HuH-7 (cell line): ENCODE measurements at regions not wholly inside any gene's neighbourhood (a gene's known extent, or its start where the extent isn't known, plus 50 kb on each side); places are given as distances from the start of the nearest gene placed in this dataset.

Experiments
- DNase-seq: peaks from one replicate; pipeline ENCODE4 v3.0.0; 2011; ENCODE audit warnings: low spot score

DNA sequence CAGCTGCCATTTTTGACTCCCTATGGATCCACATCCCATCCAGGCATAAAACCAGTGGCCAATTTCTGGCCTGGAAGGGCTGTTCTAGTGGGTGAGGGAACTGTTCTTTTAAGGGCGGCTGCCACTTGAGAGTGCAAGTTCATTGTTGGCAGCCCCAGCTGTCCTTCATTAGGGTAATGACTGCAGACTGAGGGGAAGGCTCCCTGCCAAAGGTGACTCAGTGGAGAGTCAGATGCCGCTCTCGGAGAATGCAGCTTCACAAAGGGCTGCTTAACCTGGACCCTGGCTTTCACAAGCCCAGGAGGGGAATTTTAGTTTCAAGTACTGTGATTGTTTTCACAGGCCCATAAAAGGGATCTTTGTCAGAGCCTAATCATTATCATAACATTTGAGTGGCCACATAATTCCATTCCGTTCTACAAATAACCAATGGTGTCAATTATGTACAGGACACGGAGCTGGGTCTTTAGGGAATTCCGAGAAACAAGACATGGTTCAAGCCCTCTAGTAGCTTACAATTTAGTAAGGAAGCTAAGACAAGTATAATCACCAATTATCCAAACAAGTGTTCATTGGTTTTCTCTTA lies 235.7 kb downstream of the CDCA7 start:
- no peak for DNase-seq

DNA sequence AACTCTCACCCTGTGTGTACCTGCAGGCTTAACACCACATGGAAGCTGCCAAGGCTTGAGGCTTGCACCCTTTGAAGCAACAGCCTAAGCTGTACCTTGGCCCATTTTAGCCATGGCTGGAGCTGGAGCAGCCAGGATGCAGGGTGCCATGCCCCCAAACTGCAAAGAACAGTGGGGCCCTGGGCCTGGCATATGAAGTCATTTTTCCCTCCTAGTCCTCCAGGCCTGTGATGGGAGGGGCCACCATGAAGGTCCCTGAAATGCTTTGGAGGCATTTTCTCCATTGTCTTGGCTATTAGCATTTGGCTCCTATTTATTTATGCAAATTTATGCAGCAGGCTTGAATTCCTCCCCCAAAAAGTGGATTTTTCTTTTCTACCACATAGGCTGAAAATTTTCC lies 238.4 kb downstream of the CDCA7 start:
- no peak for DNase-seq

DNA sequence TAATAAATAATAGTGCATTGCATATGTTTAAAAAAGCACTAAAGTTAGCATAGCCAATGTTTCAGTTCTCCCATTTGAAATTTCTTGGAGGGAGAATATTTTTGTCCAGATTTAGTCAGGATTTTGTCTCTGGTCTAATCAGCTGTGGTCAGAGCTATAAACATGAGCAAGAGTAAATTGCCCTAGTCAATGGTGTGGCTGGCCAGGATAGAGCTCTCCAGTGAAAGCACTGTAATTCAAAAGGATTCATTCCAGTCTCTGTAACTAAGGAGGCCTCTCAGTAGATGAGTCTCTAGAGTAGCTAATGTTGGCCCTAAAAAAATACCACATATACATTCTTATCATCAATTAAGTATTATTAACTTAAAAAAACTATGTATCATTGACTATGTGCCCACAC lies 241.6 kb downstream of the CDCA7 start:
- no peak for DNase-seq

DNA sequence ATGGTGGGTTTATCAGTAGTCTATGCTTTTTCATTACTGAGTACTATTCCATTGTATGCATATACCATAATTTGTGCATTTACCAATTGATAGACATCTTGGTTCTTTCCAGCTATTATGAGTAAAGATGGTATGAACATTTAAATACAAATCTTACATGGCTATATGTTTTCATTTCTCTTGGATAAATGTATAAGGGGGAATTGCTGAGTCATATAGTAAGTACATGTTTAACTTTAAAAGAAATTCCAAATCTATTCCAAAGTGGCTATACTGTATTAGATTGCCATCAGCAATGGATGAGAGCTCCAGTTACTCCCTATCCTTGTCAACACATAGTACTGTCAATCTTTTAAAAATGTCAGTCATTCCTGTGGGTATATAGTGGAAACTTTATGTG lies 243.9 kb downstream of the CDCA7 start:
- no peak for DNase-seq

DNA sequence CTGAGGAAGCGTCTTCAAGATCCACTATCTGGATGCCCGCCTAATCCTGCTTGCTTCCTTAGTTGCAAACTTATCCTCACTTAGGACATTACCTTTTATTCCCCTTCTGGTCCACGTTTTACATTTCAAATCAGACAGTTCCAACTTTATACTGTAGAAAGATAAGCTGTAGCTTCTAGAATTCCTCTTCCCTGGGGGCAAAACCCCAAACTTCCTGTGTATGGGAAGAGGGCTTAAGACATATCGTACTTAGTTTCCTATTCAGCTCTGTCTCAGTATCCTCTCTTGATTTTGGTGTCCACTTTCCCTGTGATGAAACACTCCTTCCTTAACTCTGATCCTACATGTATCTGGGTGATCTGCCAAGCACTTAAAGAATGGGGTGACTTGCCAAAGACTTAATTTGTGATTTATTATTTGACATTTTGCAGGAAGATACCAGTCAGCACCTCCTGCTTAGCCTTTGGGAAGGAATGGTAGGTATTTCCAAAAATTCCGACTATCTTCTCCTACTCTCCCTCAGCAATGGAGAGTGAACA lies 245.2 kb downstream of the CDCA7 start:
- no peak for DNase-seq

DNA sequence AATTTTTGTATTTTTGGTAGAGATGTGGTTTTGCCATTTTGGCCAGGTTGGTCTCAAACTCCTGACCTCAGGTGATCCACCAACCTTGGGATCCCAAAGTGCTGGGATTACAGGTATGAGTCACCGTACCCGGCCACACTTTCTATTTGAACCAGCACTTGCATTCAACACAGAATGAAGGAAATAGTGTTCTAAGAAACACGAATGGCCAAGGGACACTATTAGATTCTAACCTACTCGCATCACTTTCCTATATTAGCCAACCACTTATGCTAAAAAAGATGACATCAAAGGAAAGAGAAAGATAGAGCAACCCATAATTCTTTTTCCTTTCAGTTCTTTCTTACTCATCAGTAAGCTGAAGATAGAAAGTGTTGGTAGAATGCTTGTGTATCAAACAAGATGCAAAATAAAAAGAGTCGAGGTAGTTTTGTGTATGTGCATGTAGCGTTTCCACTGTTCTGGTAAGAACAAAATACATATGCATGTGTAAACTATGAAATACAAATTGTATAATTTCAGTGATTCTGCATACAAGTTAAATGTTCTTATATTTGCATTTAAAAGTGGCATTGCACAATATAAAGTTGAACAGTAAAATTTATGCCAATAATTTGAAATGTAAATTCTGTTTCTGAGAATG lies 247.6 kb downstream of the CDCA7 start:
- DNase-seq: no peak

DNA sequence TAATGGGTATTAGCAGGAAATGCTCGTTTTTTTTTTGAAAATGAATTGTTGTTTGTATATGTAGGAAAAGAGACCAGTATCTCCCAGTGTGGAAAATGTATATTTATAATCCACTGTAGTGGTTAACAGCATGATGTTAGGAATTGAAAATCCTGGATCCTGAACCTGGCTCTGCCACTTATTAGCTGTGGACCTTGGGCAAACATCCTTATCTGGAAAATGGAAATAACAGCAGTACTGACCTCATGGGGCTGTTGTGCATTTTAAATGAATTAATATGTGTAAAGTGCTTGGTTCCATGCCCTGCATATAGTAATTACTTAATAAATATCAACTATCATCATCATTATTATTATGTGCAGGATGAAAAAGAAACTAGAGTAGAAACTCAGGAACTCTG lies 251.3 kb downstream of the CDCA7 start:
- DNase-seq: no peak

DNA sequence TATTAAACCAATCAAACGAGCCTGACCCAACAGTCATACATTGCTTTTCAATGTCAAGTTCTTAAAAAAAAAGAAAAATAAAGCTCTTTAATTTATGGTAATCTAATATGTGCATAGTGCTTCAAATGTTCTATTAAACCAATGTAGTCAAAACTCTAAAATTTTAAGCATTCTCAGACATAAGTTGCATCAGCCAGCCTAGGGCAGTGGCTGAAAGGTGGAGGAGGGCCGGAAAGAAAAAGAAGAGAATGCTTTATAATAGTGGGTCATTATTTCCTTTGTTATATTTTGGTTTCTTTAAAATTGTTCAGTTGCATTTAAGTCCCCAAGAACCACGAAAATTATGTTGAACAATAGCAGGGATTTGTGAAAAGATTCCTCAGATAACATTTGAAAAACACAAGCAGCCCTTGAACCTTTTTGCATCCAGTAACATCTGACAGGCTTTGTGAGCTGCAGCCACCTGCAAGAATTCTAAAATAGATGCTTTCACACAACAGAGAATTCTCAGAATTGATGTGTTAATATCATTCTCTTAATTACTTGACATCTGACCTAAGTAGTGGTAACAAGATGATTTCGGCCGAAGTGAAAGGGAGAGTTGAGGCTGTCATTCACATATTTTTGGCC lies 252.1 kb downstream of the CDCA7 start:
- no peak for DNase-seq

DNA sequence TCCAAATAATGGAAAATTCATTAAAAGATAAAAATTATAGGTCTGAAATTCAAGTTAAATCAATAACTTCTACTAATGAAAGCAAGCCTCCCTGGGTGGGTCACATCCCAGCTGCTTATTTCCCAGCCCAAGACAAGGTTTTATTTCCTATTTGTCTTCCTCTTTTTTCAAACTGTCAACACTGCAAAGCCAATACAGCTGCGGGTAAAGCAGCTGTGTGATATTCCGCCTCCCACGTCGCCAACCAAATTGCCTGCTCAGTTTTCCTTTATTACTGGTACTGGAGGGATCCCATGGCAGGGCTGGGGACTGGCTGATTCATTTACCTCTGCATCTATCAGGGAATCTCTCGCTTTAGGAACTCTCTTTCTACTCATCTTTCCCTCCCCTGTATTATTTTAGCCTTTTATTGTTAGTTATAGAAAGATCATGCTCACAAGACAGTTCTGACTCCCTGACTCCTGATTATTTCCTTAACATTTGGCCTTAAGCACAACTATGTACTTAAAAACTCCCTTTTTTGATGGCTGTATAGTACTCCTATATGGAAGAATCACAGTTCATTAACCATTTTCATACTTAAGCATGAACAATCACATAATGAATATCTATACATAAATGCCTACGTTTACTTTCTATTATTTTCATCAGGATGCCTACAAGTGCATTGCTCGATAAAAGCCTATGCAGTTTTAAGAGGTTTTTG lies 253.1 kb downstream of the CDCA7 start:
- DNase-seq: no peak

DNA sequence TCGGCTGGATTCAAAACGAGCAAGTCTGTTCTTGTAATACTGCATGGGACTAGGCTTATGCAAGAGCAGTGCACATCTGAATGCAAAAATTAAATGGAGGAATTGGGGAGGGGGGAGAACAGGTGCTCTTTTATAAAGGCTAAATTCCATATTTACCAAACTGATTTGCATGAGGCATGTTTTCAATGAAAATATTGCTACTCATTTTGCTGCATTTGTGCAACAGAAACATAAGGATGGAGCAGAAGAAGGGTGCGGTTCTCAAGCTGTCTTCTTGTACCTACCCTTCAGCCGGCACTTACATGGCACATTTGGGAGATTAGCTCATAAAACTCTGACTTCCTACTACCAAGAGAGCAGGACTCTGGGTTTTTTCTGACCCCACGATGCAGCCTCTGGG lies 256.4 kb downstream of the CDCA7 start:
- no peak for DNase-seq

DNA sequence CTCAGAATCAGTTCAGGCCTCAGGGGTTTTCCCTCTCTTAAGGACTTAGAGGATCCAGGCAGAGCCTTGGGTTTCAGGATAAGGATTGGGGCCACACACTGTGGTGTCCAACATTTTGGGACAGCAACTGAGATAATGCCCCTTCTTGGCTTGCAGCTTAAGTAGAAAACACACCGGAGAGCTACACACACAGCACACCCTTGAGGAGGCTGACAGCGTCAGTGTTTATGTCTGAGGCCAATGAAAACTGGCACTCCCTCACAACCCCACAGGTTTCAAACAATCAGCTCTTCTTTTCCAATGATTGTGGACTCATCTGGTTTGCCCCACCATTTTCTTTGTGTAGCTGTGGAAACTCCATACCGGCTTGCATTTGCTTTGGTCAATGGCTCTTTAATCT lies 257.7 kb downstream of the CDCA7 start:
- no peak for DNase-seq

DNA sequence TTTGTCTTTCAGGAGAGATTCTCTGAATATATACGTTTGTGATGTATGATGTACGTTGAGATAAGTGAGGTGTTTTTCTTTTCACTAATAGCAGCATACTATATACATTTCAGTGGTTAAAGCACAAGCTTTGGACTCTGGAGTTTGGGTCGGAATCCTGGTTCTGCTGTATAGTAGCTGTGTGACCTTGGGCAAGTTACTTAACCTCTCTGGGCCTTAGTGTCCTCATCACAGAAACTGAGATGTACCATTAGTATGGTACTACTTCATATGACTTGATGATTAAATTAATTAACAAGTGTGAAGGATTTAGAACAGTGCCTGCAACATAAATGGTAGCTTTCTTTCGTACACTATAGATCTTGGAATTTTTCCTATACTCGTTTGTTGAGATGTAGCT lies 258.7 kb downstream of the CDCA7 start:
- DNase-seq: no peak

DNA sequence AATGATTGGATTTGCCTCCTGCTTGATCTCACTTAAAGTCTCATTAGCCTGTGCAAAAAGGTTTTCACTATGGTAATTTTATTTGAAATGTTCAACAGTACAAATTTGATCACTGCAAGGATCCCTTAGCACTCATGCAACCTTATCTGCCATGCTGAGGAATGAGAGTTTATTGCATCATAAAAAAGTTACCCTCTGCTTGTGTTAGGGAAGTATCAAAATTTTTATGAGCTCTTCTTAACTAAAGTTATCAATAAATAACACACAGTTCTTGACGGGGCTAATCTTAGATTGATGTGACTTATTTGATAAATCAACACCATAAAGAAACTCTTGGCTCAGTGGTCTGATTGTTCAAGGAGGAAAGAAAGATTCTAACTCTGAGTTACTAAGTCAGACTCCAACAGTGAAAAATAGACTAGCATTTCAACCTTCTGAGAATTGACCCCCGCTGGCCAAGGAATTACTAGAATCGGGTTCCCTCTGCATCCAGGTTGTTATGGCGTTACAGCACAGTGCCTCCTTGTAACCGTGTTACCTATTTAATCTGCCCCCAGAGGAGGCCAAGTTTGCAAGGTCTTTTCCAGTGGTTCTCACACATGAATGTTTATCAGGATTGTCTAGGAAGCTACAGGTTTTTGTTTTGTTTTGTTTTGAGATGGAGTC lies 259.7 kb downstream of the CDCA7 start:
- no peak for DNase-seq

DNA sequence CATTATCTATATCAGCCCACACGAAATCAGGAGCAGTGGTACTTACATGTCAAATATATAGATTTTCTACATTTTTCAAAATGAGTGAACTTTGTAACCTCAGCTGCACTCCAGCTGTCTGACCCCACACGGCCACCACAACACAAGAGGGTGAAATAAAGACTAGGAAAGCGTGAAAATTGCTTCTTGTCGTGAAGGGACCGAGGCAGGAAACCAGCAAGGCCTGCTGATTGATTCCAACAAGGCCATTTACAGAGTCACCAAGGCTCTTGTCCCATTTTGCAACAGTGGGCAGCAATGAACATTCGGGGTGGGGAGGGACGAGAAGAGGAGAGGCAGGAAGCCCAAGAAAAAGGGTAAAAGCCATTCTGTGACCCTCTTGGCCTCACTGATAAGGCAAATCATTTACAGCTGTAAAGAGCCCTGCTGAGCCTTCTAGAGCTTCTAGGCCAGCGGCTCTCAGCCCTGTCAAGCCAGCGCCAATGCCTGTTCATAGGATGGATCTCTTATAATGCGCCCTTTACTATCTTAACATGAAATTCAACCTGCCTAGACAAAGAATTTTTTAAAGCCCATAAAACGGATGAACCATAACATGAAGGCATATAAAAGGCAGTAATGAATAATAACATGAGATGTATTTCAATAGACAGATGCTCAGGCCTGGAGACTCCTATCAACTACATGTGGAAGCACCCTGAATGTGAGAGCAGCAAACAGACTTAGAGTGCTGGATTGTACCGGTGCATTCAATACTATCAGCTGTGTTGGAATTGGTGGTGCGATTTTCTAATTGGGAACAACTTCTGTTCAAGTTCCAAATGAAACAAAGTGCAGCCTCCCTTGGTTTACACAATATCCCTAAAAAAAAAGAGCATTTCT lies 269.0 kb downstream of the CDCA7 start:
- DNase-seq: peak; percentile 9

DNA sequence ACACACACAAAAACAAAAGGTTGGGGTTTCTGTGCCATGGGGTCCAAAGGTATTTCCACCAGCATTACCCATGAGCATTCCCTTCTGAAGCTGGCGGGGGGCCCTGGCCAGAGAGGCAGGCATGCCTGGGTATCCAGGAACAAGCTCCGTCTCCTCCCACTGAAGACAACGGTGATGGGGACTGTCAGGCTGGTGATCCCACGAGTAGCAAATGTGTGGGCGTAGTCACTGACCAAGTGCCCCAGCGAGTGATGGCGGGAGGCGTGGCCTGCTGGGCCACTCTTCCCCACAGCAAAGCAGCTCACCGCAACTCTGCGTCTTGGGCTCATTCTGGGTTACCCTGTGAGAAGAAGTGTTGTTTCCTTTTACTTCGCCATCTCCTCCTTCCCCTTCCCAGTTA lies 270.6 kb downstream of the CDCA7 start:
- no peak for DNase-seq

DNA sequence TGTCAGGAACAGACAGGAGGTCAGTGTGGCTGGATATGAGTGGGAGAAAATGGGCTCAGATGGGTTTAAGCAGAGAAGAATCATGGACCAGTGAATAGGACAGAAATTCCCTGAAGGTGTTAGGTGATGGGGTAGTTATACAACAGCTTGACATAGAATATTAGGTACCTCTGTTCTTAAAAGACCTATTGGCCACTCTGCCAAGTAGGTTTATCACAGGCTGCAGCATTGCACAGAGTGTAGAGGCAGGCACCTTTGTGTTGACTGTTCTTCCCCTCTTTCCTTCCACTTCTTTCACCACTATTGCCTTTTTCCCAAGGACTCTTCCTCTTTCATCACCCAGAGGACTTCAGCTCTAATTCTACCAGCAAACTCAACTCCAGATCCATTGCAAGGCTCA lies 274.4 kb downstream of the CDCA7 start:
- DNase-seq: no peak

DNA sequence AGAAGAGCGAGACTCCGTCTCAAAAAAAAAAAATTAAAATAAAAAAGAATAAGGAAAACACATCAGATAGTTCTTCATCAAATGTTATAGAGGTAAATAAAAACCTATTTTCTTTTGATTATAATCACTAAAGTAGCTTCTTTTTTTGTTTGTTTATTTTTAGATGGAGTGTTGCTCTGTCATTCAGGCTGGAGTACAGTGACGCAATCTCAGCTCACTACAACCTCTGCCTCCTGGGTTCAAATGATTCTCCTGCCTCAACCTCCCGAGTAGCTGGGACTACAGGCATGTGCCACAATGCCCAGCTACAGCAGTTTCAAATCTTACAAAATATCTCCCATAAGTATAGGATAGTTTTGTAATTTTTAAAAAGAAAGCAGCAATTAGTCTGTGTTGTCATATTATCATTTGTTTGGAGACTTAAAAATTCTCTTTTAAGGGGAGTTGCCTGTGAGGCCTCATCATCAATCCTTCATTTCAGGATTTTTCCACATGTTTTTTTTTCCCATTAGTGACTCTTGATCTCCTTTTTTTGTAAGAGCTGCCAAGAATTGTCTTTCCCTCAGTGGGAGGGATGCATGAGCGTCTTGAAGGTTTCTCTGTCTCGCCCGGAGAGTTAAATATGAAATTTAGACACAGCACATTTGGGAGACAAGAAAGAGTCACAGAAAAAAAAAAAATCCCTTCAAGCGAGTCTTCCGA lies 275.9 kb downstream of the CDCA7 start:
- no peak for DNase-seq

DNA sequence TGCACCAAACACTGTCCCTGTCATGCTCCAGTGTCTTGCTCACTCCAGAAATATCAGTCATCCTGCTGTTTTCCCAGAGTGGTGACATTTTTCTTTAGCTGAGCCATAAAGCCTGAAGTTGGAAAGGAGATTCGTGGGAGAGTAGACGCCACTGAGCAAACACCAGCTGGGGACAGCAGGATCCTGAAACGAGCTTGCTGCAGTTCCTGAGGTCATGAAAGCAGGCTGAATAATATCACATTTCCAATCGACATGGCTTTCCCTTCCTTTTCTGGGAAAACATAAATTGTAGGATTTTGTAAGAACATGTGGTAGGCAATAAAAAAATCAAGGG lies 276.4 kb downstream of the CDCA7 start:
- peak; percentile 38 for DNase-seq

DNA sequence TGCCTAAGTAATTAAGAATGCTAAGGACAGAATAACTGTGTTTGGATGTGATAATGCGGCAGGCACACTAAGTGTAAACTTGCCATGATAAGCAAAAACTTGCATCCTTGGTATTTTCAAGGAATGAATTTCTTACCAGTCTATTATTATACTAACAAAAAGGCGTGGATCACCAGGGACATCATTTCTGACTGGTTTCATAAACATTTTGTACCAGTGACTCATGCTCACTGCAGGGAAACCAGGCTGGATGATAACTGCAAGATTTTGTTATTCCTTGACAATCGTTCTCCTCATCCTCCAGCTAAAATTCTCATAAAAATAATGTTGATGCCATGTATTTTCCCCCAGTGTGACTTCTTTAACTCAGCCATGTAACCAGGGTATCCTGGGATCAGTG lies 289.5 kb downstream of the CDCA7 start:
- DNase-seq: no peak

DNA sequence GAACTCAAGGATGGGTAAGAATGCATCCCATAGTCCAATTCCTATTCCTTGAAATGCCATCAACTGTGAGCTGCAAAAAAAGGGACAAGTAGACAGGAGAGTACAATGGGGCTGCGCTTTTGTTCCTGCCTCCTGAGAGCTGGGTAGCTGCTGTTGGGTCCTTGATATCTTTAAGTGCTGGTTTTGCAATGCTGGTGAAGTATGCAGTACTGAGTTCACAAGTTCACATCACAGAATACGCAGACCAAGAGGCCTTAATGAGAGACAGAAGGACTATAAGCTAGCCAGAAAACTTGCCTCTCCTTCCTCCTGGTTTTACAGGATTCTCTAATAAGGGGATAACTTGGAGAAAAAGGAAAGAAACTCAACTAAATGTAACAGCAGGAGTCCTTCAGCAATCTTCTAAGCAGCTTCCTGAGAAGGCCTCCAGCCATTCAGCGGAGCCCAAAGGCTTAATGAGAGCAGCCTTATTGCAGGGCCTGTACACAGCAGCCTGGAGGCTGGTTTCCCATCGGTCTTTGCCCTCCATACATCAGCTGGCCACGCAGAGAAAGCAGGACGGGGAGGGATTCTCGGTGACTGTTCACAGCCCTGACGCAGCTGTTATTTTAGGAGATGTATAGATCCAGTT lies 293.1 kb downstream of the CDCA7 start:
- DNase-seq: no peak

DNA sequence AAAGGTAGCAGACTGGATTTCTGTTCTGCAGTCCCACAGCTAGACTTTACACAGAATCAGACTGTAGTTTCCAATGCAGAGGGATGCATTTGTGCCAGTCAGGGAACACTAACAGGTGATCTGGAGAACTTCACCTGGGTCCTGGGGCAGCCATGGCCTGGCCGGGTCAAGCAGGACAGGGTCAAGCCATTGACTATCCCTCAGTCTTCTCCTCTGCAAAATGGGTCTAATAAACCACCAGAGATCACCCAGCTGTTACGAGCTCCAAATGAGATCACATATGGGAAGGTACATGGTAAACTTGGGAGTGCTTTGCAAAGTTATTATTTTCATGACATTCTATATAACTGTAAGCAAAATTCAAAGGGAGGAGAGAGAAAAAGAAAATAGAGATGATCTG lies 294.1 kb downstream of the CDCA7 start:
- DNase-seq: no peak
